Kidney epithelial cell (primary cell): ENCODE measurements at regions not wholly inside any gene's neighbourhood (a gene's known extent, or its start where the extent isn't known, plus 50 kb on each side); places are given as distances from the start of the nearest gene placed in this dataset.
A peak's percentile ranks its signal among the peaks of the same experiment; 100 is the strongest.

Experiments
- DNase-seq: peaks from one replicate; pipeline ENCODE4 v3.0.0-alpha.2; 2010; ENCODE audit warnings: low read depth
- H3K27me3 ChIP-seq: 2 replicates; pipeline ENCODE4 v1.6.0; 2011; ENCODE audit warnings: low read length; ENCODE audit not compliant: control insufficient read depth, insufficient read depth
- H3K36me3 ChIP-seq: 2 replicates; pipeline ENCODE4 v1.5.1; 2011; ENCODE audit warnings: low read length; ENCODE audit not compliant: control insufficient read depth, insufficient read depth
- H3K4me3 ChIP-seq: 2 replicates; pipeline ENCODE4 v1.5.1; 2011; ENCODE audit warnings: low read depth, mild to moderate bottlenecking, control low read depth, low read length
- TF ChIP-seq, protein P1 (sequence below): IDR thresholded peaks from 2 replicates; pipeline ENCODE4 v1.5.1; 2011; ENCODE audit warnings: mild to moderate bottlenecking, moderate library complexity, low read length, control low read depth, inconsistent platforms; ENCODE audit not compliant: insufficient read depth, poor library complexity, severe bottlenecking

DNA sequence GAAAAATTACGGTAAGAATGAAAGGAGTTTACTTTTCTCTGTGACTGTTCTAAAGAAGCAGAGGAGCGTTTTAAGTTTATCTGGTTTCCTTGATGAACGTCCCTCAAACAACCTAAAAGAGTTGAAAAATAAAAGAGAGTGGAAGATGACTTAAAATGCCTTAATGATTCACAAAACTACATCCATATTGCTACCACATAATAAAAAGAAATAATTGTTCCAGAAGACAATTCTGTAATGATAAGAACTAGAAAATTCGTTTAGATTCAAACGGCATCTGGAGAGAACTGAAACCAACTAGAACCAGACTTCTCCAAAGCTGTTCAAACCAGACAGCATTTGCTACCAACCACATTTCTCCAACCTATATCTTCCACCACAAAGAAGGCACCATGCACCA lies 68.1 kb downstream of the TEKT4 start:
- TF ChIP-seq, protein P1, sequence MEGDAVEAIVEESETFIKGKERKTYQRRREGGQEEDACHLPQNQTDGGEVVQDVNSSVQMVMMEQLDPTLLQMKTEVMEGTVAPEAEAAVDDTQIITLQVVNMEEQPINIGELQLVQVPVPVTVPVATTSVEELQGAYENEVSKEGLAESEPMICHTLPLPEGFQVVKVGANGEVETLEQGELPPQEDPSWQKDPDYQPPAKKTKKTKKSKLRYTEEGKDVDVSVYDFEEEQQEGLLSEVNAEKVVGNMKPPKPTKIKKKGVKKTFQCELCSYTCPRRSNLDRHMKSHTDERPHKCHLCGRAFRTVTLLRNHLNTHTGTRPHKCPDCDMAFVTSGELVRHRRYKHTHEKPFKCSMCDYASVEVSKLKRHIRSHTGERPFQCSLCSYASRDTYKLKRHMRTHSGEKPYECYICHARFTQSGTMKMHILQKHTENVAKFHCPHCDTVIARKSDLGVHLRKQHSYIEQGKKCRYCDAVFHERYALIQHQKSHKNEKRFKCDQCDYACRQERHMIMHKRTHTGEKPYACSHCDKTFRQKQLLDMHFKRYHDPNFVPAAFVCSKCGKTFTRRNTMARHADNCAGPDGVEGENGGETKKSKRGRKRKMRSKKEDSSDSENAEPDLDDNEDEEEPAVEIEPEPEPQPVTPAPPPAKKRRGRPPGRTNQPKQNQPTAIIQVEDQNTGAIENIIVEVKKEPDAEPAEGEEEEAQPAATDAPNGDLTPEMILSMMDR: no peak
- H3K36me3 ChIP-seq: no peaks in the 10 kb centered on the region
- no peaks in the 10 kb centered on the region for H3K27me3 ChIP-seq
- no peak for DNase-seq
- H3K4me3 ChIP-seq: no peak overlapping the region

DNA sequence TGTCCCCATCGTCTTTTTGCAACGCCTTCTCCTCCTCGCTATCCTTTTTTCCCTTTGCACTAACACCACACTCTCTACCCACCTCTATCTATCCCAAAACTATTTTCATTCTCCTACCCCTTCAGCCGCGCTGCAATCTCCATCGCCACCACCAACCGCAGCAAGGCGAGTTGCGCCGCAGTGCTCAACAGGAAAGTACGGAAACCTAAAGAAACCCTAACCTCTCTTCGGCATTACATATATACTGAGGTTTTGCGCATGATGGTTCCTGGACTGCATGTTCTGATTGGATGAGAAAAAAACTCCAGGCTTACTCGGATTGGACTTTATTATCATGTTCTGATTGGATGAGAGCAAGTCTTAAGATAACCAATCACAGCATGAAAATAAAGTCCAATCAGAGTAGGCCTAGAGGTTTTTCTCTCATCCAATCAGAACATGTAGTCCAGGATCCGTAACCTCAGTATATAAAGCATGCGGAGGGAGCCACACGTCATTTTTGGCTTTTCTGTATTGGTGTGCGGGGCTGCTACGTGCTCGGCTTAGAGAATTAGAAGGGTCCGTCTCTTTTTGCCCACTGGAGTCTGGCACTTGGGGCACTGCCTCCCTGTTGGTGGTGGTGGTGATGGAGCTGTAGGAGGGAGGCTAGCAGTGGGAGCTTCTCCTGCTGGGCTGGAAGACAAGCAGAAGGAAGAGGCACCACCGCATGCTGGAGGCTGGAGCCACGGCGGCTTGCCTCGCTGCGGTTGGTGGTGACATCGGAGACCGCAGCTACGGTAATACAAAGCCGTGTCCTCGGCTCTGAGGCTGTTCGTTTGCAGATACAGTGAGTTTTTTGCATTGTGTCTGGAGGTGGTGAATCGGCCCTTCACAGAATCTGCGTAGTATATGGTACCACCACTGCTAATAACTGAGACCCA lies 76.1 kb downstream of the TEKT4 start:
- DNase-seq: no peak
- no peak overlapping the region for H3K4me3 ChIP-seq
- TF ChIP-seq, protein P1: no peak
- no peaks in the 10 kb centered on the region for H3K36me3 ChIP-seq
- no peaks in the 10 kb centered on the region for H3K27me3 ChIP-seq

DNA sequence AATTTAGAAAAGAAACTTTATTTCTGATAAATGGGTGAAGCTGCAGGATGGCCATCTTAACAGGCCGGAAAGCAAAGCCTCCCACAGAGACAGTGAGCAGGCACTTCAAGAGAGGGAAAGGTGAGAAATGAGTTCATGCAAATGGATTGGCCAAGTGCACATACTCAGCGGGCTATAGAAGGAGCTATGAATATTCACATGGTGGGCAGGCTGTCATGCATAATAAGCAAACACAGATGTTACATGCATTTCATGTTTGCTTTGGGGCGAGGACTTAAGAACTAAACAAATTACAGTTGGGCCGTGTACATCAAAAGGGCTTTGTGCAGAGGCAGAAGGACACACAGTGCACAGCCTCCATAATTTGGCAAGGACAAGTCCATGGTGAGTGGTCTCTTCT lies 69.8 kb upstream of the MAL start:
- TF ChIP-seq, protein P1: no peak
- no peak for DNase-seq
- Histone ChIP-seq H3K27me3 (peaks cover 2% of the 10 kb centered on the region), H3K4me3 (no peak overlapping the region), H3K36me3 (no peaks in the 10 kb centered on the region)

DNA sequence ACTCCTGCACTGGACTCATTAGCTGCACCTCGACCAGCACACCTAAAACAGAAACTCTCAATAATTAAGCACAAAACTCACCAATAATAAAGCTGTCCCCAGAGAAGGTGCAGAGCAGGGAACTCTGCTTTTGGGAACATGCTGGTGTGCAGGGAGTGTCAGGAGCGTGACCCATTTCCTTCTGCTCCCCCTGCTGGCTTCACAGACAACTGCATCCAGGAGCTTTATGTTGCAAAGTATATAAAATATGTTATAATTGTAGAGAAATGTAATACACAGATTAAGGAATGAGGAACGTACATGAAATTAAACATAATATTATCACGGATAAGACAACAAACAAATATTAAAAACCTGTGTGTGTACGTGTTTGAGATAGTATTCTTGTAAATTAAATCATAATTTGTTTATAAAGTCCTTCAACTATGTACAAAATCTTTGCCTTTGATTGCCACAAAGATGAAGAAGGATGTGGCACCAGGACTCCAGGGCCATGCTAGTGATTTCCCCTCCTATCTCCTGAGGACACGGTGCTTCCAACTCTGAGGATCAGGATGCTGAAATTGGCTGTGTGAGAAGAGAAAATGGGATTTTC lies 68.6 kb upstream of the MAL start:
- TF ChIP-seq, protein P1: peak; percentile 91
- H3K36me3 ChIP-seq: no peaks in the 10 kb centered on the region
- H3K27me3 ChIP-seq: peaks cover 2% of the 10 kb centered on the region
- no peak for DNase-seq
- H3K4me3 ChIP-seq: no peak overlapping the region

DNA sequence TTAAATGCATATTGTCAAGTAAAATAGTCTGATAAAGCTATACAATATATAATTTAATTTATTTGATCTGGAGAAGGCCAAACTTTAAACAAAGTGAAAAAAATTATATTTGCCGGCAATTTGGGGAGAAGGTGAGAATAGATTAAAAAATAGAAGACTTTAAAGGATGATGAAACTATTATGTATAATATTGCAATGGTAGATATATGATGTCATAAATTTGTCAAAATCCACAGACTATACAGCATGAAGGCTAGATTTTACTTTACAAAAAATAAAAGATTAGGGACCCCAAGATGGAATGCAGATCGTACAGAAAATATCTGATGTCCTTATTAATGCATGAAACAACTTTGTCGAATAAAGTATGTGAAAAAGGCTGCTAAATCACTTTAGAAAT lies 67.3 kb upstream of the MAL start:
- Histone ChIP-seq H3K4me3 (no peak overlapping the region), H3K36me3 (no peaks in the 10 kb centered on the region), H3K27me3 (peaks cover 2% of the 10 kb centered on the region)
- no peak for DNase-seq
- TF ChIP-seq, protein P1: no peak
